Osteocyte (in vitro differentiated cells): ENCODE measurements at regions not wholly inside any gene's neighbourhood (a gene's known extent, or its start where the extent isn't known, plus 50 kb on each side); places are given as distances from the start of the nearest gene placed in this dataset.
A peak's percentile ranks its signal among the peaks of the same experiment; 100 is the strongest.

Experiments
- DNase-seq: peaks from one replicate; pipeline ENCODE4 v3.0.0; 2021; ENCODE audit warnings: mixed read lengths; ENCODE audit not compliant: unreplicated experiment; ENCODE audit errors: extremely low spot score
- H3K27ac Mint-ChIP-seq: one replicate; pipeline ENCODE4 v1.8.0; 2021; ENCODE audit warnings: mild to moderate bottlenecking, mixed read lengths; ENCODE audit not compliant: unreplicated experiment
- H3K27me3 Mint-ChIP-seq: one replicate; pipeline ENCODE4 v1.8.0; 2021; ENCODE audit warnings: mixed read lengths; ENCODE audit not compliant: unreplicated experiment
- H3K36me3 Mint-ChIP-seq: one replicate; pipeline ENCODE4 v1.8.0; 2021; ENCODE audit warnings: mixed read lengths; ENCODE audit not compliant: unreplicated experiment
- H3K4me1 Mint-ChIP-seq: one replicate; pipeline ENCODE4 v1.8.0; 2021; ENCODE audit warnings: mixed read lengths; ENCODE audit not compliant: unreplicated experiment
- H3K4me3 Mint-ChIP-seq: one replicate; pipeline ENCODE4 v1.8.0; 2021; ENCODE audit warnings: mild to moderate bottlenecking, moderate library complexity, mixed read lengths; ENCODE audit not compliant: unreplicated experiment
- H3K9me3 Mint-ChIP-seq: one replicate; pipeline ENCODE4 v1.8.0; 2021; ENCODE audit warnings: mixed read lengths; ENCODE audit not compliant: unreplicated experiment
- TF ChIP-seq, protein P1 (sequence below): fragments of 200-600 bp; sonication (generic); IDR thresholded peaks from 2 replicates; pipeline ENCODE4 v1.5.0; 2021; ENCODE audit warnings: antibody characterized with exemption, mild to moderate bottlenecking, moderate library complexity

DNA sequence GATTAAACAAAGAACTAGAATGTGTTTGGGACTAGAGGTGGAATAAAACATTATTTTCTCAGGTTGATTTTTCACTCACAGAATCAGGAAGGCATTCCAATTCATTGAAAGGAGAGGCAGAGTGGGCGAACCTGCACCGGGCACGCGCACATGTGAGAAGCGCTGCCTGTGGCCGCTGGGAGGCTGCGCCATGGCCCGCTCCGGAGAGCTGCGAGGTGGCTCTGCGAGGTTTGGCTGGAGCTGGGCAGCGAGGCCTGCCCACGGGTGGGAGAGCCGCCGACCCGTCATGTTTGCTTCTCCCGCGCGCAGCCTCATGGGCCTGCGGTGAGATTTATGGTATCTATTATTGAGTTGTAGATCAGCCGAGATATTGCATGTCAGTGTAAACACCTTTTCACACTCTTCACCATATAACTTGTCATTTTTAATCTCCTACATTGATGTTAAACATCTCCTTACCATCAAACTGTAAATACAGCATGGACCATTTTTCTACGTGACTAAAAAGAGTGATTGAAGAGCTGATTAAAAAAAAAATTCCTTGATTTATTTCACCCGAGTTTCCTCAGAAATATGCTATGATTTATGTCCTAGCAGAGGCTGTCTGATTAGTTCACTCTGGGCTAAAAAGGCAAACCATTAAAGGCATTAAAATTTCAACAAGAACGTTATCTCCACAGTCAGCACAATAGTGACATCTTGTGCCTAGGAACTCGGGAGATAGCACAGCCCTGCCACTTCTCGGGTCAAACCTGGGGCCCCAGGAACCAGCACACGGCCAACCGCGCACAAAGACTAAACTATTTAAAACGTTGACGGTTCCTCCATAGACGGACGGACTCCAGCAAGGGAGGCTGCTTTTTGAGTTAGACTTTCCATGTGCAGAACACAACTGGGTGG is 96.6 kb upstream of the RNF32 start:
- H3K4me3 Mint-ChIP-seq, result no peak overlapping the region
- DNase-seq, result no peak
- no peak overlapping the region for H3K27ac Mint-ChIP-seq
- no peaks in the 10 kb centered on the region for H3K4me1 Mint-ChIP-seq
- H3K36me3 Mint-ChIP-seq, result no peaks in the 10 kb centered on the region
- TF ChIP-seq, protein P1, sequence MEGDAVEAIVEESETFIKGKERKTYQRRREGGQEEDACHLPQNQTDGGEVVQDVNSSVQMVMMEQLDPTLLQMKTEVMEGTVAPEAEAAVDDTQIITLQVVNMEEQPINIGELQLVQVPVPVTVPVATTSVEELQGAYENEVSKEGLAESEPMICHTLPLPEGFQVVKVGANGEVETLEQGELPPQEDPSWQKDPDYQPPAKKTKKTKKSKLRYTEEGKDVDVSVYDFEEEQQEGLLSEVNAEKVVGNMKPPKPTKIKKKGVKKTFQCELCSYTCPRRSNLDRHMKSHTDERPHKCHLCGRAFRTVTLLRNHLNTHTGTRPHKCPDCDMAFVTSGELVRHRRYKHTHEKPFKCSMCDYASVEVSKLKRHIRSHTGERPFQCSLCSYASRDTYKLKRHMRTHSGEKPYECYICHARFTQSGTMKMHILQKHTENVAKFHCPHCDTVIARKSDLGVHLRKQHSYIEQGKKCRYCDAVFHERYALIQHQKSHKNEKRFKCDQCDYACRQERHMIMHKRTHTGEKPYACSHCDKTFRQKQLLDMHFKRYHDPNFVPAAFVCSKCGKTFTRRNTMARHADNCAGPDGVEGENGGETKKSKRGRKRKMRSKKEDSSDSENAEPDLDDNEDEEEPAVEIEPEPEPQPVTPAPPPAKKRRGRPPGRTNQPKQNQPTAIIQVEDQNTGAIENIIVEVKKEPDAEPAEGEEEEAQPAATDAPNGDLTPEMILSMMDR, result no peak
- H3K27me3 Mint-ChIP-seq, result no peaks in the 10 kb centered on the region
- peaks cover 6% of the 10 kb centered on the region for H3K9me3 Mint-ChIP-seq

GRCh38 chr7:156540619-156541165 is 99.9 kb upstream of the RNF32 start:
- no peak overlapping the region for H3K27ac Mint-ChIP-seq
- no peak overlapping the region for H3K4me3 Mint-ChIP-seq
- H3K9me3 Mint-ChIP-seq, result no peaks in the 10 kb centered on the region

GRCh38 chr7:156539999-156540398 is 100.6 kb upstream of the RNF32 start:
- H3K27me3 Mint-ChIP-seq, result no peaks in the 10 kb centered on the region
- no peak for DNase-seq
- H3K4me1 Mint-ChIP-seq, result no peaks in the 10 kb centered on the region
- no peaks in the 10 kb centered on the region for H3K36me3 Mint-ChIP-seq
- TF ChIP-seq, protein P1, result no peak
- H3K27ac Mint-ChIP-seq, result no peak overlapping the region
- no peak overlapping the region for H3K4me3 Mint-ChIP-seq
- no peaks in the 10 kb centered on the region for H3K9me3 Mint-ChIP-seq

More at GRCh38 chr7:156540619-156541165, 99.9 kb upstream of the RNF32 start:
- no peaks in the 10 kb centered on the region for H3K36me3 Mint-ChIP-seq
- H3K27me3 Mint-ChIP-seq, result no peaks in the 10 kb centered on the region
- TF ChIP-seq, protein P1, result no peak
- DNase-seq, result no peak
- H3K4me1 Mint-ChIP-seq, result no peaks in the 10 kb centered on the region

- no peak overlapping the region for H3K27ac Mint-ChIP-seq
- no peak overlapping the region for H3K4me3 Mint-ChIP-seq
- no peaks in the 10 kb centered on the region for H3K4me1 Mint-ChIP-seq
- H3K27me3 Mint-ChIP-seq, result no peaks in the 10 kb centered on the region
- DNase-seq, result peak; percentile 73
- H3K36me3 Mint-ChIP-seq, result no peaks in the 10 kb centered on the region
- TF ChIP-seq, protein P1, result no peak
- H3K9me3 Mint-ChIP-seq, result no peaks in the 10 kb centered on the region
These were observed 103.6 kb upstream of the RNF32 start for GRCh38 chr7:156537006-156537405.

GRCh38 chr7:156534925-156535324 is 105.6 kb upstream of the RNF32 start:
- no peaks in the 10 kb centered on the region for H3K27me3 Mint-ChIP-seq
- TF ChIP-seq, protein P1, result no peak
- H3K36me3 Mint-ChIP-seq, result no peaks in the 10 kb centered on the region
- no peak for DNase-seq
- no peaks in the 10 kb centered on the region for H3K9me3 Mint-ChIP-seq
- no peaks in the 10 kb centered on the region for H3K4me1 Mint-ChIP-seq
- H3K4me3 Mint-ChIP-seq, result no peak overlapping the region
- no peak overlapping the region for H3K27ac Mint-ChIP-seq
